ENCODE measurements at regions not wholly inside any gene's neighbourhood (a gene's known extent, or its start where the extent isn't known, plus 50 kb on each side); places are given as distances from the start of the nearest gene placed in this dataset.
"Not testable (repeated sequence)": the region's sequence is repeated elsewhere in the genome, so short reads cannot be mapped to it uniquely, and the experiment has no call there.

GRCh38 chr13:60690604-60691003 is 293.6 kb downstream of the TDRD3 start:
- DNase-seq (ENCODE audit: low read depth in 2 of 2), result no peak

- no peak for DNase-seq (ENCODE audit: low read depth in 2 of 2)
These were observed 292.6 kb downstream of the TDRD3 start for GRCh38 chr13:60689571-60689970.

- DNase-seq (ENCODE audit: low read depth in 2 of 2), result no peak
These were observed 292.1 kb downstream of the TDRD3 start for GRCh38 chr13:60689076-60689475.

- DNase-seq (ENCODE audit: low read depth in 2 of 2), result no peak
These were observed 283.1 kb downstream of the TDRD3 start for GRCh38 chr13:60679928-60680694.

- no peak for DNase-seq (ENCODE audit: low read depth in 2 of 2)
These were observed 282.1 kb downstream of the TDRD3 start for GRCh38 chr13:60679131-60679530.

- no peak for DNase-seq (ENCODE audit: low read depth in 2 of 2)
These were observed 274.4 kb downstream of the TDRD3 start for GRCh38 chr13:60671386-60671785.

GRCh38 chr13:60663788-60664187 is 266.8 kb downstream of the TDRD3 start:
- no peak for DNase-seq (ENCODE audit: low read depth in 2 of 2)

GRCh38 chr13:60662595-60662994 is 265.6 kb downstream of the TDRD3 start:
- DNase-seq (ENCODE audit: low read depth in 2 of 2), result no peak

GRCh38 chr13:60661521-60661920 is 264.5 kb downstream of the TDRD3 start:
- no peak for DNase-seq (ENCODE audit: low read depth in 2 of 2)

GRCh38 chr13:60657586-60657985 is 260.6 kb downstream of the TDRD3 start:
- not testable (repeated sequence) for DNase-seq (ENCODE audit: low read depth in 2 of 2)

GRCh38 chr13:60655256-60655655 is 258.2 kb downstream of the TDRD3 start:
- DNase-seq (ENCODE audit: low read depth in 2 of 2), result no peak

GRCh38 chr13:60654415-60654814 is 257.4 kb downstream of the TDRD3 start:
- DNase-seq (ENCODE audit: low read depth in 2 of 2), result no peak

- DNase-seq (ENCODE audit: low read depth in 2 of 2), result no peak
These were observed 250.5 kb downstream of the TDRD3 start for GRCh38 chr13:60647547-60647946.

GRCh38 chr13:60646620-60647019 is 249.6 kb downstream of the TDRD3 start:
- DNase-seq (ENCODE audit: low read depth in 2 of 2), result no peak

- no peak for DNase-seq (ENCODE audit: low read depth in 2 of 2)
These were observed 248.7 kb downstream of the TDRD3 start for GRCh38 chr13:60645676-60646075.

- DNase-seq (ENCODE audit: low read depth in 2 of 2), result no peak
These were observed 245.5 kb downstream of the TDRD3 start for GRCh38 chr13:60642552-60642951.

GRCh38 chr13:60629158-60629557 is 232.1 kb downstream of the TDRD3 start:
- DNase-seq (ENCODE audit: low read depth in 2 of 2), result no peak

- DNase-seq (ENCODE audit: low read depth in 2 of 2), result no peak
These were observed 230.2 kb downstream of the TDRD3 start for GRCh38 chr13:60627071-60627686.
